B cell (primary cell): ENCODE measurements at regions not wholly inside any gene's neighbourhood (a gene's known extent, or its start where the extent isn't known, plus 50 kb on each side); places are given as distances from the start of the nearest gene placed in this dataset.

Experiments used
- ATAC-seq: fragments of 200-7000 bp; cut with Tn5 transposase; one replicate; pipeline ENCODE4 v1.10.0; 2021; ENCODE audit warnings: low read depth, mild to moderate bottlenecking, moderate number of reproducible peaks, moderate library complexity
- CTCF ChIA-PET: fragments of 350-600 bp; sonication (Branson Sonifier 250); formaldehyde crosslinking; loops from one replicate; lab custom pipeline; 2021; ENCODE audit warnings: antibody characterized with exemption, inconsistent platforms; lab: Charles Lee
- POLR2A ChIA-PET: fragments of 350-600 bp; sonication (Branson Sonifier 250); formaldehyde crosslinking; loops from one replicate; lab custom pipeline; 2021; ENCODE audit warnings: antibody characterized with exemption; lab: Charles Lee
- DNase-seq: peaks from one replicate; pipeline ENCODE4 v3.0.0; 2013
- H2AFZ ChIP-seq: 2 replicates; pipeline ENCODE4 v1.6.1; 2012; ENCODE audit warnings: mild to moderate bottlenecking, low read depth, low read length; ENCODE audit not compliant: insufficient read depth, poor library complexity, severe bottlenecking
- H3K27ac ChIP-seq, 2 donors: 1 replicate in 1 of 2; 2 replicates in 1 of 2; pipeline ENCODE4 v1.5.1; 2012 to 2013; ENCODE audit warnings: low read length in 2 of 2, mild to moderate bottlenecking in 2 of 2, moderate library complexity in 1 of 2
- H3K27me3 ChIP-seq, 4 experiments: fragments of 200-600 bp in 1 of 4; sonication (generic) in 1 of 4; replicated peaks in 1 of 4; 1 replicate in 2 of 4; 2 replicates in 2 of 4; pipeline versions ENCODE4 v1.6.1 to v1.7.0; 2013 to 2016; ENCODE audit warnings: low read length in 3 of 4, mild to moderate bottlenecking in 2 of 4, mixed read lengths in 1 of 4, moderate library complexity in 1 of 4; ENCODE audit not compliant: insufficient read depth in 4 of 4, control insufficient read depth in 3 of 4; ENCODE audit errors: control extremely low read depth in 1 of 4
- H3K36me3 ChIP-seq, 2 experiments: replicated peaks in 1 of 2; 1 replicate in 1 of 2; 2 replicates in 1 of 2; pipeline versions ENCODE4 v1.6.1 to v1.7.1; 2013; ENCODE audit warnings: low read length in 1 of 2; ENCODE audit not compliant: insufficient read depth in 2 of 2, control insufficient read depth in 1 of 2; ENCODE audit errors: control extremely low read depth in 1 of 2, extremely low read depth in 1 of 2
- H3K4me1 ChIP-seq, 2 donors: fragments of 200-600 bp in 1 of 2; sonication (generic) in 1 of 2; 1 replicate in 1 of 2; 2 replicates in 1 of 2; pipeline versions ENCODE4 v1.5.1 to v1.6.1; 2013 to 2017; ENCODE audit warnings: low read length in 2 of 2; ENCODE audit not compliant: control insufficient read depth in 2 of 2, insufficient read depth in 2 of 2
- H3K4me2 ChIP-seq: replicated peaks from 2 replicates; pipeline ENCODE3; 2012; ENCODE audit warnings: mild to moderate bottlenecking, low read depth, low read length; ENCODE audit not compliant: poor library complexity, severe bottlenecking
- H3K4me3 ChIP-seq, 5 experiments: fragments of 200-600 bp in 1 of 5; sonication (generic) in 1 of 5; 1 replicate in 3 of 5; 2 replicates in 2 of 5; pipeline versions ENCODE4 v1.5.1 to v1.7.0; 2011 to 2016; ENCODE audit warnings: low read length in 4 of 5, mild to moderate bottlenecking in 4 of 5, low read depth in 2 of 5, control low read depth in 1 of 5, moderate library complexity in 1 of 5; ENCODE audit not compliant: insufficient read depth in 1 of 5; ENCODE audit errors: control extremely low read depth in 1 of 5, extremely low read depth in 1 of 5
- H3K79me2 ChIP-seq: fragments of 200-600 bp; sonication (generic); one replicate; pipeline ENCODE4 v1.6.0; 2016; ENCODE audit warnings: low read length; ENCODE audit not compliant: control insufficient read depth, insufficient read depth
- H3K9ac ChIP-seq: fragments of 200-600 bp; sonication (generic); 2 replicates; pipeline ENCODE4 v1.6.1; 2017; ENCODE audit warnings: mild to moderate bottlenecking, low read length, moderate library complexity
- H3K9me3 ChIP-seq, 3 donors: one replicate each; pipeline versions ENCODE4 v1.6.1 to v1.7.1; 2013; ENCODE audit warnings: low read length in 2 of 3; ENCODE audit not compliant: control insufficient read depth in 2 of 3, insufficient read depth in 1 of 3; ENCODE audit errors: control extremely low read depth in 1 of 3
- H4K20me1 ChIP-seq: 2 replicates; pipeline ENCODE4 v1.6.0; 2012; ENCODE audit warnings: mild to moderate bottlenecking, low read length; ENCODE audit not compliant: insufficient read depth, control insufficient read depth, poor library complexity, severe bottlenecking
- H3K27ac Mint-ChIP-seq: one replicate; pipeline ENCODE4 v1.8.0; 2021; ENCODE audit warnings: mixed read lengths
- H3K27me3 Mint-ChIP-seq: one replicate; pipeline ENCODE4 v1.8.0; 2021; ENCODE audit warnings: mixed read lengths
- H3K4me1 Mint-ChIP-seq: one replicate; pipeline ENCODE4 v1.8.0; 2021; ENCODE audit warnings: mixed read lengths
- H3K4me3 Mint-ChIP-seq: one replicate; pipeline ENCODE4 v1.8.0; 2021; ENCODE audit warnings: mixed read lengths
- H3K9me3 Mint-ChIP-seq: one replicate; pipeline ENCODE4 v1.8.0; 2022; ENCODE audit warnings: mixed read lengths; ENCODE audit not compliant: insufficient read depth
- CTCF ChIP-seq: fragments of 200-600 bp; IDR thresholded peaks from one replicate; pipeline ENCODE4 v1.8.0; 2022; ENCODE audit warnings: antibody characterized with exemption, mild to moderate bottlenecking
- EZH2 ChIP-seq: IDR thresholded peaks from 2 replicates; pipeline ENCODE4 v1.6.1; 2012; ENCODE audit warnings: borderline replicate concordance, low read depth, mild to moderate bottlenecking, moderate library complexity, low read length; ENCODE audit not compliant: insufficient read depth, poor library complexity, severe bottlenecking
- WGBS: methylation state at CpG from one replicate; pipeline ENCODE4 v1.1.5; 2013; ENCODE audit warnings: missing lambda C conversion rate; ENCODE audit not compliant: insufficient coverage; 5-methylcytosine and 5-hydroxymethylcytosine counted together
- intact Hi-C: fragments of 100-400 bp; cut with micrococcal nuclease; formaldehyde crosslinking; loops from one replicate; pipeline ENCODE4 v1.10.0; 2022

- H3K4me3 Mint-ChIP-seq: no peak overlapping the region
- no peaks in the 10 kb centered on the region for H4K20me1 ChIP-seq
- no peak overlapping the region for H2AFZ ChIP-seq
- H3K9me3 ChIP-seq: no peaks in the 10 kb centered on the region
- H3K27me3 ChIP-seq: no peaks in the 10 kb centered on the region
- no peak overlapping the region for H3K4me2 ChIP-seq
- no peaks in the 10 kb centered on the region for H3K27me3 Mint-ChIP-seq
- intact Hi-C loops: no loop called here
- CTCF ChIA-PET: no interaction called here
- no CpG with 5 or more reads among the region's 1 CpG for WGBS
- no peaks in the 10 kb centered on the region for H3K79me2 ChIP-seq
- no peak overlapping the region for H3K27ac ChIP-seq
- ATAC-seq (no peak), DNase-seq (no peak)
- H3K9me3 Mint-ChIP-seq: peaks cover 4% of the 10 kb centered on the region
- H3K36me3 ChIP-seq: no peaks in the 10 kb centered on the region
- H3K4me1 Mint-ChIP-seq: no peaks in the 10 kb centered on the region
- H3K4me3 ChIP-seq: no peak overlapping the region
- no peak overlapping the region for H3K9ac ChIP-seq
- H3K4me1 ChIP-seq: no peaks in the 10 kb centered on the region
- POLR2A ChIA-PET: no interaction called here
- H3K27ac Mint-ChIP-seq: no peak overlapping the region
- TF ChIP-seq CTCF (no peak), EZH2 (no peak)
Observed at GRCh38 chr11:39462506-39462905, 1996.9 kb downstream of the LRRC4C start.

- Mint-ChIP-seq H3K4me3 (no peak overlapping the region), H3K9me3 (peaks cover 4% of the 10 kb centered on the region), H3K27me3 (no peaks in the 10 kb centered on the region), H3K4me1 (no peaks in the 10 kb centered on the region), H3K27ac (no peak overlapping the region)
- POLR2A ChIA-PET: no interaction called here
- CTCF ChIA-PET: no interaction called here
- no peak for ATAC-seq
- TF ChIP-seq CTCF (no peak), EZH2 (no peak)
- no peak overlapping the region for H3K4me2 ChIP-seq
- H3K9me3 ChIP-seq: peaks cover 0 to 4% (median 0%) of the 10 kb centered on the region in 3 donors
- no peak overlapping the region for H3K9ac ChIP-seq
- no peaks in the 10 kb centered on the region for H3K4me1 ChIP-seq
- H4K20me1 ChIP-seq: no peaks in the 10 kb centered on the region
- DNase-seq: no peak
- no peaks in the 10 kb centered on the region for H3K79me2 ChIP-seq
- no peaks in the 10 kb centered on the region for H3K27me3 ChIP-seq
- H3K4me3 ChIP-seq: no peak overlapping the region
- H3K36me3 ChIP-seq: no peaks in the 10 kb centered on the region
- WGBS: no CpG with 5 or more reads among the region's 1 CpG
- H3K27ac ChIP-seq: no peak overlapping the region
- H2AFZ ChIP-seq: no peak overlapping the region
- intact Hi-C loops: no loop called here
Observed at GRCh38 chr11:39461066-39461465, 1998.4 kb downstream of the LRRC4C start.
